OCI-LY1 (cell line): ENCODE measurements at regions not wholly inside any gene's neighbourhood (a gene's known extent, or its start where the extent isn't known, plus 50 kb on each side); places are given as distances from the start of the nearest gene placed in this dataset.

ENCODE experiments used
- CTCF ChIP-seq: fragments of 200-600 bp; sonication (generic), shearing (Covaris generic); IDR thresholded peaks from 2 replicates; pipeline ENCODE4 v1.5.1; 2017; ENCODE audit warnings: mild to moderate bottlenecking, antibody characterized with exemption, low read length, moderate library complexity, mixed read lengths
- EZH2 ChIP-seq: fragments of 200-600 bp; sonication (generic), shearing (Covaris generic); IDR thresholded peaks from 2 replicates; pipeline ENCODE4 v1.8.0; 2017; ENCODE audit warnings: borderline replicate concordance, mixed run types, mild to moderate bottlenecking, antibody characterized with exemption, low read length, moderate library complexity, mixed read lengths

- TF ChIP-seq CTCF = no peak
- no peak for TF ChIP-seq EZH2
Observed at GRCh38 chr14:86639146-86639545, 1109.2 kb downstream of the FLRT2 start.
